ENCODE measurements at regions not wholly inside any gene's neighbourhood (a gene's known extent, or its start where the extent isn't known, plus 50 kb on each side); places are given as distances from the start of the nearest gene placed in this dataset.

GRCh38 chrX:138294951-138295350 is 416.6 kb downstream of the FGF13 start:
- H3K9me3 ChIP-seq, result no peaks in the 10 kb centered on the region
- no peak for FAIRE-seq
- whole genome bisulfite sequencing, 2 donors, result 43 to 49% methylated on average over 5 of the region's 5 CpGs
- H3K4me1 ChIP-seq, result no peaks in the 10 kb centered on the region
- H3K27ac ChIP-seq, result no peak overlapping the region
- intact Hi-C loops (cut with DNase I), result no loop called here
- TF ChIP-seq CTCF (IDR thresholded peaks at IDR 0.05), result no peak
- no peak for ATAC-seq
- no peak for DNase-seq
- no peak overlapping the region for H3K4me3 ChIP-seq
- H3K27me3 ChIP-seq, result peaks cover 0 to 10% (median 2%) of the 10 kb centered on the region in 4 donors
- no peaks in the 10 kb centered on the region for H3K36me3 ChIP-seq

- TF ChIP-seq CTCF (IDR thresholded peaks at IDR 0.05), result no peak
- no peak for DNase-seq
- ATAC-seq, result no peak
- FAIRE-seq, result peak; percentile 75
- H3K27ac ChIP-seq, result no peak overlapping the region
- WGBS, 2 donors, result 48 to 49% methylated on average over 3 of the region's 3 CpGs
- H3K36me3 ChIP-seq, result no peaks in the 10 kb centered on the region
- H3K9me3 ChIP-seq, result no peaks in the 10 kb centered on the region
- H3K27me3 ChIP-seq, result peaks cover 0 to 10% (median 2%) of the 10 kb centered on the region in 4 donors
- intact Hi-C loops (cut with DNase I), result no loop called here
- H3K4me1 ChIP-seq, result no peaks in the 10 kb centered on the region
- H3K4me3 ChIP-seq, result no peak overlapping the region
Observed at GRCh38 chrX:138298268-138298667, 413.2 kb downstream of the FGF13 start.

- FAIRE-seq (no peak), ATAC-seq (no peak), DNase-seq (no peak)
- no peak for TF ChIP-seq CTCF (IDR thresholded peaks at IDR 0.05)
- Histone ChIP-seq H3K27me3 (peaks cover 0 to 9% (median 0%) of the 10 kb centered on the region in 4 donors), H3K4me1 (no peaks in the 10 kb centered on the region), H3K4me3 (no peak overlapping the region), H3K9me3 (no peaks in the 10 kb centered on the region), H3K36me3 (no peaks in the 10 kb centered on the region), H3K27ac (no peak overlapping the region)
- intact Hi-C loops (cut with DNase I), result no loop called here
Observed at GRCh38 chrX:138345801-138346200, 365.7 kb downstream of the FGF13 start.

GRCh38 chrX:138349351-138349750 is 362.2 kb downstream of the FGF13 start:
- DNase-seq (no peak), FAIRE-seq (no peak), ATAC-seq (no peak)
- Histone ChIP-seq H3K9me3 (no peaks in the 10 kb centered on the region), H3K4me1 (no peaks in the 10 kb centered on the region), H3K27me3 (peaks cover 0 to 3% (median 0%) of the 10 kb centered on the region in 4 donors), H3K27ac (no peak overlapping the region), H3K36me3 (no peaks in the 10 kb centered on the region), H3K4me3 (no peak overlapping the region)
- no peak for TF ChIP-seq CTCF (IDR thresholded peaks at IDR 0.05)
- 33% methylated on average over 3 of the region's 3 CpGs for WGBS, 2 donors
- intact Hi-C loops (cut with DNase I), result no loop called here

- DNase-seq, result no peak
- Histone ChIP-seq H3K36me3 (no peaks in the 10 kb centered on the region), H3K9me3 (no peaks in the 10 kb centered on the region), H3K4me1 (no peaks in the 10 kb centered on the region), H3K27me3 (peaks cover 0 to 12% (median 0%) of the 10 kb centered on the region in 4 donors), H3K27ac (no peak overlapping the region), H3K4me3 (no peak overlapping the region)
- no peak for TF ChIP-seq CTCF (IDR thresholded peaks at IDR 0.05)
- FAIRE-seq, result no peak
- 78 to 91% methylated on average over 2 of the region's 2 CpGs for WGBS, 2 donors
- no peak for ATAC-seq
- intact Hi-C loops (cut with DNase I), result no loop called here
Observed at GRCh38 chrX:138378876-138379275, 332.6 kb downstream of the FGF13 start.
